ENCODE measurements at regions not wholly inside any gene's neighbourhood (a gene's known extent, or its start where the extent isn't known, plus 50 kb on each side); places are given as distances from the start of the nearest gene placed in this dataset.
"Not testable (repeated sequence)": the region's sequence is repeated elsewhere in the genome, so short reads cannot be mapped to it uniquely, and the experiment has no call there.

GRCh38 chr2:143991596-143991995 lies 528.3 kb downstream of the ZEB2 start:
- not testable (repeated sequence) for H3K9ac ChIP-seq (ENCODE audit: low read depth in 1 of 2, low read length in 2 of 2); H3K4me1 ChIP-seq (ENCODE audit: control insufficient read depth in 4 of 4, insufficient read depth in 4 of 4, low read length in 3 of 4); H3K9me3 ChIP-seq (ENCODE audit: control insufficient read depth in 4 of 4, low read length in 3 of 4); H3K4me3 ChIP-seq (ENCODE audit: low read depth in 1 of 3, low read length in 3 of 3); DNase-seq (ENCODE audit: low spot score); H3K36me3 ChIP-seq (ENCODE audit: control insufficient read depth in 4 of 4, insufficient read depth in 3 of 4, low read depth in 1 of 4, low read length in 3 of 4); H3K27ac ChIP-seq (ENCODE audit: low read depth in 1 of 2, low read length in 2 of 2); H3K27me3 ChIP-seq (ENCODE audit: control insufficient read depth in 4 of 4, insufficient read depth in 4 of 4, low read length in 3 of 4)
- 97% methylated on average over 30 of the region's 30 CpGs for WGBS

GRCh38 chr2:143988082-143988481 lies 531.8 kb downstream of the ZEB2 start:
- WGBS = 96% methylated on average over 1 of the region's 1 CpG
- TF ChIP-seq CTCF (IDR thresholded peaks at IDR 0.05; ENCODE audit: low read depth, low read length, missing input control) (no peak), FOXA1 (IDR thresholded peaks at IDR 0.05) (no peak)

DNA sequence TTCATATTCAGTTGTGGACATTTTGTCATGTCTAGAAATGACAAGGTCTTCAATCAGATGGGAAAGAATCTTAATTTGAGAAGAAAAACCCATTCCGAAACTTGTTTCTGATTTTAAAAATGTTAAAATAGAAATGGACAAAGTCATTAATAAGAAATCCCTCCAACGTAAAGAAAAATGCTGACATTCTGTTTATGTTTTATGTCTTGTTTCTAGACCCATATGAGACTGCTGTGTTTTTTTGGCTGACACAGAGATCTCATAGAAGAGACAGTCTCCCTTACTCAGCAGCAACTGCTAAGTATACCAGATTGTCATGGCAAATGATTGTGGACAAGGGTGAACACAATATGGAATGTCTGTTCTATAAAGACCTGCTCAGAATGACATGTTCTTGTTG lies 538.5 kb downstream of the ZEB2 start:
- WGBS = 94% methylated on average over 2 of the region's 2 CpGs
- no peak for DNase-seq (ENCODE audit: low spot score)
- H3K4me3 ChIP-seq (ENCODE audit: low read depth in 1 of 3, low read length in 3 of 3) = no peak overlapping the region

More at GRCh38 chr2:143988082-143988481, 531.8 kb downstream of the ZEB2 start:
- H3K4me1 ChIP-seq (ENCODE audit: control insufficient read depth in 4 of 4, insufficient read depth in 4 of 4, low read length in 3 of 4) = no peaks in the 10 kb centered on the region
- no peak overlapping the region for H3K4me3 ChIP-seq (ENCODE audit: low read depth in 1 of 3, low read length in 3 of 3)
- no peaks in the 10 kb centered on the region for H3K36me3 ChIP-seq (ENCODE audit: control insufficient read depth in 4 of 4, insufficient read depth in 3 of 4, low read depth in 1 of 4, low read length in 3 of 4)
- no peaks in the 10 kb centered on the region for H3K27me3 ChIP-seq (ENCODE audit: control insufficient read depth in 4 of 4, insufficient read depth in 4 of 4, low read length in 3 of 4)
- no peak overlapping the region for H3K27ac ChIP-seq (ENCODE audit: low read depth in 1 of 2, low read length in 2 of 2)
- H3K9ac ChIP-seq (ENCODE audit: low read depth in 1 of 2, low read length in 2 of 2) = no peak overlapping the region
- H3K9me3 ChIP-seq (ENCODE audit: control insufficient read depth in 4 of 4, low read length in 3 of 4) = no peaks in the 10 kb centered on the region
- DNase-seq (ENCODE audit: low spot score) = no peak

More for the DNA sequence above, 538.5 kb downstream of the ZEB2 start:
- H3K4me1 ChIP-seq (ENCODE audit: control insufficient read depth in 4 of 4, insufficient read depth in 4 of 4, low read length in 3 of 4) = no peaks in the 10 kb centered on the region
- TF ChIP-seq JUND (IDR thresholded peaks at IDR 0.05) (no peak), HNF4G (IDR thresholded peaks at IDR 0.05) (no peak), REST (IDR thresholded peaks at IDR 0.05) (no peak), HNF4A (conservative IDR thresholded peaks at IDR 0.05) (no peak), RAD21 (IDR thresholded peaks at IDR 0.05) (no peak), YY1 (IDR thresholded peaks at IDR 0.05) (no peak), GABPA (IDR thresholded peaks at IDR 0.05 in 1 of 2, conservative IDR thresholded peaks at IDR 0.05 in 1 of 2) (no peak), ZBTB33 (IDR thresholded peaks at IDR 0.05) (no peak), NR2F2 (IDR thresholded peaks at IDR 0.05) (no peak), FOXA2 (IDR thresholded peaks at IDR 0.05) (no peak), ATF3 (IDR thresholded peaks at IDR 0.05) (no peak), TAF1 (conservative IDR thresholded peaks at IDR 0.05) (no peak), CTCF (IDR thresholded peaks at IDR 0.05; ENCODE audit: low read depth, low read length, missing input control) (no peak), EGR1 (IDR thresholded peaks at IDR 0.05; ENCODE audit: low read depth in 2 of 2) (no peak), FOXA1 (IDR thresholded peaks at IDR 0.05) (no peak)
- TF ChIP-seq, protein P1, sequence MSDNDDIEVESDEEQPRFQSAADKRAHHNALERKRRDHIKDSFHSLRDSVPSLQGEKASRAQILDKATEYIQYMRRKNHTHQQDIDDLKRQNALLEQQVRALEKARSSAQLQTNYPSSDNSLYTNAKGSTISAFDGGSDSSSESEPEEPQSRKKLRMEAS (IDR thresholded peaks at IDR 0.05) = no peak
- H3K9ac ChIP-seq (ENCODE audit: low read depth in 1 of 2, low read length in 2 of 2) = no peak overlapping the region
- H3K27me3 ChIP-seq (ENCODE audit: control insufficient read depth in 4 of 4, insufficient read depth in 4 of 4, low read length in 3 of 4) = no peaks in the 10 kb centered on the region
- H3K27ac ChIP-seq (ENCODE audit: low read depth in 1 of 2, low read length in 2 of 2) = no peak overlapping the region
- H3K36me3 ChIP-seq (ENCODE audit: control insufficient read depth in 4 of 4, insufficient read depth in 3 of 4, low read depth in 1 of 4, low read length in 3 of 4) = no peaks in the 10 kb centered on the region
- H3K9me3 ChIP-seq (ENCODE audit: control insufficient read depth in 4 of 4, low read length in 3 of 4) = no peaks in the 10 kb centered on the region
